ENCODE measurements at regions not wholly inside any gene's neighbourhood (a gene's known extent, or its start where the extent isn't known, plus 50 kb on each side); places are given as distances from the start of the nearest gene placed in this dataset.

- no peak for DNase-seq
- intact Hi-C loops (cut with DNase I): no loop called here
- no peak for ATAC-seq (ENCODE audit: poor library complexity)
Observed at GRCh38 chr18:41353777-41354528, 601.1 kb upstream of the PIK3C3 start.

- ATAC-seq (ENCODE audit: poor library complexity) (no peak), DNase-seq (no peak)
- intact Hi-C loops (cut with DNase I): no loop called here
Observed at GRCh38 chr18:41351430-41351829, 603.6 kb upstream of the PIK3C3 start.

DNA sequence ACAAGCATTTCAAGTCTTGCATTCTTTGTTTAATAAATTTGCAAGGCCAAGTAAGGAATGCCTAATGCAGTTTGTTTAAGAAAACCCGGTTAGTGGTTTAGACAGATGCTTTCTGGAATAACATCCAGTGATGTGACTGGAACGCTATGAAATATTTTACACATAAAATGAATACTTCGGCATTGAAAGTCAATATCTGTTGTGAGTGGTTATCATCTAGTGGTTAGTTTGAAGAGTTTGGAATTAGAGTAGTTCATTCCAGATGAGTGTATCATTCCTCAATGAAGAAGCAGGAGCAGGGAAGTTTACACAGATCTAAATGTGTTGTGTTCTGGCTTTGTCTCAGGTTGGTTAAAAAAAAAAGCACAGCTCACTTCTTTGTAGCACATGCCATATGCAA lies 608.0 kb upstream of the PIK3C3 start:
- intact Hi-C loops (cut with DNase I): no loop called here
- ATAC-seq (ENCODE audit: poor library complexity): no peak
- no peak for DNase-seq

DNA sequence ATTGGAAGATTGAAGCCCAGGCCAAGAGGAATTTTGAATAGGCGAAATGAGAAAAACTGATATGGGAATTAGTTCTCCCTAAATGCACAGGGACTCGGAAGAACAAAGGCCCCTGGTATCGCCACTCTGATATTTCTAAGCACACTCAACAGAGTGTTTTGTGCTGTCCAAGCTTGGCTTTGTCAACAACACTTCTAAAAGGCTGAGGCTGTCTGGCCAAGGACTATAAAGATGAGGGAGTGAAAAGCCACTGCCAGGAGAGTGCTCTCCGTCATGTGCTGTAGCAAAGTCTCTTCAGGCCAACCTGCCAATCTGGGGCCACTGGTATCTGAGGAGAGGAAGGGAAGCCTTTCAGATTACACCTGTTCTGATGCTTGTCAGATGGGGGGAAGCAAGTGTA lies 611.2 kb upstream of the PIK3C3 start:
- intact Hi-C loops (cut with DNase I): no loop called here
- DNase-seq (no peak), ATAC-seq (ENCODE audit: poor library complexity) (no peak)

- ATAC-seq (ENCODE audit: poor library complexity): no peak
- intact Hi-C loops (cut with DNase I): no loop called here
Observed at GRCh38 chr18:41338341-41338740, 616.7 kb upstream of the PIK3C3 start.

GRCh38 chr18:41331661-41332060 lies 623.4 kb upstream of the PIK3C3 start:
- intact Hi-C loops (cut with DNase I): no loop called here
- DNase-seq (no peak), ATAC-seq (ENCODE audit: poor library complexity) (no peak)

More at GRCh38 chr18:41338341-41338740, 616.7 kb upstream of the PIK3C3 start:
- DNase-seq: no peak

- no peak for DNase-seq
Observed at GRCh38 chr18:41326311-41326710, 628.7 kb upstream of the PIK3C3 start.

DNA sequence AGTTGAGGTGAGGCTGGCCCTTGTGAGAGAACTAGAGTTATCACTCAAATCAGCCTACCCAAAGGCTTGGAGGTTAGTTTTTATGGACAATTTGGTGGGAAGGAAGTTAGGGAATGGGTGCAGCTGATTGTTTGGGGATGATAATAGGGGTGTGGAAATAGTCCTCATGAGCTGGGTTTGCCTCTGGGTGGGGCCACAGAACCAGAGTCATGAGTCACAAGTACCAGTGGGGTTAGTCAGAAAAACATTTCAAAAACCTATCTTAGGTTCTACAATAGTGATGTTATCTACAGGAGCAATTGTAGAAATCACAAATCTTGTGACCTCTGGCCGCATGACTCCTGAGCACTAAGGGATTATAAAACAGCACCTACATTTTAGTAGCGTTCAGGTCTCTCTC lies 630.1 kb upstream of the PIK3C3 start:
- ATAC-seq (ENCODE audit: poor library complexity): no peak
- intact Hi-C loops (cut with DNase I): no loop called here
- DNase-seq: no peak

More at GRCh38 chr18:41326311-41326710, 628.7 kb upstream of the PIK3C3 start:
- ATAC-seq (ENCODE audit: poor library complexity): no peak
- intact Hi-C loops (cut with DNase I): no loop called here

DNA sequence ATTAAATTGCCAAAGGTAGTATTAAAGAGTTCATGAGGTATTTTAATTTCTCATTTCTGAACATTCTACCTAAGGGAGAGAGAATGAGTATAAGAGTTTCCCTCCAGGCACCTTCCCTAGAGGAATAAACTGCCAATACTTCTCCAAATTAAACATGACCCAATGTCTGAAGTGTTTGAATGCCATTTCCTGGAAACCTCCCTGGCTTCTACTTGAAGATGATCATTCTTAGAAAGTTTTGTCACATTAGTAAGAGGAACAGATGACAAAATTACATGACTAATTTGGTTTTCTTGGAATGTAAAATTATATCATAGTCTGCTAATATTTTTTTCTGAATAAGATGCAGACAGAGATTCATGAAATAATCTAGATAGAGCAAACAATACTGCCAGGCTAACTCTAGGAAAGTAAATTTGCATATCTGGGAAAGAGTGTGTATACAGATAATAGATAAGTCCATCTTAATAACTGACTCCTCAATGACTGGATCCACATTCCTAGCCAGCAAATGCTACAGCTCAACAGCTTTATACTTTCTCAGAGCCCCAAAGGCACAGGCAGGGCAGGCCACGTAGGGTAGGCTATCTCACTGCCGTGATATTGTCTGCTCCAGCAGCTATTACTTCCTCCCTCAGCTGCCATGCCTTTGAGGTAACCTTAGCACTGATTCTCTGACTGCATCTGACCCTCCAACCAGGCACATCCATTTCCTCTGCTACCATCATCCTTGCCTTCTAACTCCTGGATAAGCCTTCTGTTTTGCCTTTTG lies 630.8 kb upstream of the PIK3C3 start:
- intact Hi-C loops (cut with DNase I): no loop called here
- DNase-seq: no peak
- ATAC-seq (ENCODE audit: poor library complexity): no peak

GRCh38 chr18:41323044-41323443 lies 632.0 kb upstream of the PIK3C3 start:
- no peak for DNase-seq
- no peak for ATAC-seq (ENCODE audit: poor library complexity)
- intact Hi-C loops (cut with DNase I): no loop called here

DNA sequence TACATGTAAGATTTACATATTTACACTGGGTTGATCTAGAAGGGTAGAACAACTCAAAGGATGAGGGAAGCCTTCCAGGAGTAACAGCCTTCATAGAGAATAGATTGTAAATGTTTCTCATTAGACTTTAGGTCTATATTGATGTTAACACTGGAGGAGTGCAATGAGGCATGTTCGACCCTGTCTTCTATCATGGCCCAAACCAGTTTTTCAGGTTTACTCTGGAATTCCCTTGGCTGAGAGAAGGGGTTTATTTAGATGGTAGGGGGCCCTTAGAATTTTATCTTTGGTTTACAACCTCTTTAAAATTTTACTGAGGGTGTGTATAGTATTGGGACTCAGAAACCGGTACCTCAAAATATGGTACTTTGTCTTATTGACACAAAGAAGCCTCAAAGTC lies 634.9 kb upstream of the PIK3C3 start:
- intact Hi-C loops (cut with DNase I): no loop called here
- DNase-seq: no peak
- ATAC-seq (ENCODE audit: poor library complexity): no peak

GRCh38 chr18:41315134-41315533 lies 639.9 kb upstream of the PIK3C3 start:
- DNase-seq (no peak), ATAC-seq (ENCODE audit: poor library complexity) (no peak)
- intact Hi-C loops (cut with DNase I): no loop called here

GRCh38 chr18:41311571-41312547 lies 643.2 kb upstream of the PIK3C3 start:
- intact Hi-C loops (cut with DNase I): no loop called here

GRCh38 chr18:41297740-41298139 lies 657.3 kb upstream of the PIK3C3 start:
- ATAC-seq (ENCODE audit: poor library complexity): no peak
- intact Hi-C loops (cut with DNase I): no loop called here
- DNase-seq: no peak

More at GRCh38 chr18:41311571-41312547, 643.2 kb upstream of the PIK3C3 start:
- DNase-seq (no peak), ATAC-seq (ENCODE audit: poor library complexity) (no peak)

DNA sequence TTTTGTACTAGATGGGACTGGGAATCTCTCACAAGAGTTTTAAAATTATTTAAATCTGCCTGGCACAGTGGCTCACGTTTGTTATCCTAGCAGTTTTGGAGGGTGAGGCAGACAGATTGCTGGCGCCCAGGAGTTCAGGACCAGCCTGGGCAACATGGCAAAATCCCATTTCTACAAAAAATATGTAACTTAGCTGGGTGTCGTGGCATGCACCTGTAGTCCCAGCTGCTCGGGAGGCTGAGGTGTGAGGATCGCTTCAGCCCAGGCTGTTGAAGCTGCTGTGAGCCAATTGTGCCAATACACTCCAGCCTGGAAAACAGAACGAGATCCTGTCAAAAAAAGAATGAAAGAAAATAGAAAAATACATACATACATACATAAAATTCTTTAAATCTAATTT lies 685.7 kb upstream of the PIK3C3 start:
- DNase-seq: no peak
- intact Hi-C loops (cut with DNase I): no loop called here
- ATAC-seq (ENCODE audit: poor library complexity): no peak

DNA sequence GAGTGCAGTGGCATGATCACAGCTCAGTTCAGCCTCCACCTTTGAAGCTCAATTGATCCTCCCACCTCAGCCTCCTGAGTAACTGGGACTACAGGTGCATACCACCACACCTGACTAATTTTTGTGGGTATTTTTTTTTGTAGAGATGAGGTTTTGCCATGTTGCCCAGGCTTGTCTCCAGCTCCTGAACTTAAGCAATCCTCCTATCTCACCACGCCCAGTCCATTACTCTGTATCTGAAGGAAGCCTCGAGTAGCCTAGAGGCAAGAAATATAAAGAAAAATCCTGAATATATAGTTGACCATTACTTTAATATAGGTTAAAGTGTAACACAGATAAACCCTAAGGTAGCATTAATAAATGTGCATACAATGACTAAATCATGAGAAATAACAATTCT lies 686.8 kb upstream of the PIK3C3 start:
- intact Hi-C loops (cut with DNase I): no loop called here

DNA sequence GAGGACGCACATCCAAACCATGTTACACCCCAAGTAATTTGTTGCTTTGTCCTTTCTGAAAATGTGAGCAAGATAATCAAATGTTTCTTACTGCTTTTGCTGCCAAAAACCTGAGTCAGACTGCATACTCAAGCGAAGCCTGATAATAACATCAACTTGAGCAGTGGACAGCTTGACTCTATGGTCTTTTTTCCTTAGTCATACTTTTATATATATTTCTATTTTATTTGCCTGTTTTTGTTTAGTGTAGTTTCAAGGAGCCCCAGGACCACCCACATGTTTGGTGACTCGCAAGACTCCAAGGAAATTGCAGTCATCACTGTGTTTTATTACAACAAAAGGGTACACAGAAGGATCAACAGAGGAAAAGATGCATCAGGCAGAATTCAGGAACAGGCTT lies 688.4 kb upstream of the PIK3C3 start:
- ATAC-seq (ENCODE audit: poor library complexity) (no peak), DNase-seq (no peak)
- intact Hi-C loops (cut with DNase I): no loop called here

More for the DNA sequence above, 686.8 kb upstream of the PIK3C3 start:
- ATAC-seq (ENCODE audit: poor library complexity): no peak
- DNase-seq: no peak

- no peak for DNase-seq
- intact Hi-C loops (cut with DNase I): no loop called here
- no peak for ATAC-seq (ENCODE audit: poor library complexity)
Observed at GRCh38 chr18:41266204-41266603, 688.8 kb upstream of the PIK3C3 start.

GRCh38 chr18:41265047-41265446 lies 690.0 kb upstream of the PIK3C3 start:
- ATAC-seq (ENCODE audit: poor library complexity) (no peak), DNase-seq (no peak)
- intact Hi-C loops (cut with DNase I): no loop called here

Measured in Right ventricle myocardium superior (tissue), 1 donor.